Ishikawa (cell line): ENCODE measurements at regions not wholly inside any gene's neighbourhood (a gene's known extent, or its start where the extent isn't known, plus 50 kb on each side); places are given as distances from the start of the nearest gene placed in this dataset.

Experiments used
- CEBPB ChIP-seq: IDR thresholded peaks from 2 replicates; pipeline ENCODE4 v1.6.1; 2012
- CREB1 ChIP-seq: IDR thresholded peaks from 2 replicates; pipeline ENCODE4 v1.6.1; 2012; ENCODE audit warnings: low read depth
- EGR1 ChIP-seq: IDR thresholded peaks from 2 replicates; pipeline ENCODE4 v1.6.1; 2012
- EP300 ChIP-seq: IDR thresholded peaks from 2 replicates; pipeline ENCODE4 v1.6.1; 2012; ENCODE audit warnings: borderline replicate concordance
- NFIC ChIP-seq: IDR thresholded peaks from 2 replicates; pipeline ENCODE4 v1.6.1; 2012
- RAD21 ChIP-seq: IDR thresholded peaks from 2 replicates; pipeline ENCODE4 v1.6.1; 2012; ENCODE audit warnings: low read depth
- TAF1 ChIP-seq: IDR thresholded peaks from 2 replicates; pipeline ENCODE4 v1.6.1; 2012; ENCODE audit warnings: low read depth, mild to moderate bottlenecking
- YY1 ChIP-seq: IDR thresholded peaks from 2 replicates; pipeline ENCODE4 v1.6.1; 2012; ENCODE audit warnings: low read depth
- ZBTB7A ChIP-seq: IDR thresholded peaks from 2 replicates; pipeline ENCODE4 v1.6.1; 2012; ENCODE audit warnings: low read depth
- TF ChIP-seq, protein P1 (sequence below): IDR thresholded peaks from 2 replicates; pipeline ENCODE4 v1.6.1; 2012; ENCODE audit warnings: low read depth, mild to moderate bottlenecking
- TF ChIP-seq, protein P2 (sequence below): IDR thresholded peaks from 2 replicates; pipeline ENCODE4 v1.6.1; 2012
- TF ChIP-seq, protein P3 (sequence below): IDR thresholded peaks from 2 replicates; pipeline ENCODE4 v1.6.1; 2012

DNA sequence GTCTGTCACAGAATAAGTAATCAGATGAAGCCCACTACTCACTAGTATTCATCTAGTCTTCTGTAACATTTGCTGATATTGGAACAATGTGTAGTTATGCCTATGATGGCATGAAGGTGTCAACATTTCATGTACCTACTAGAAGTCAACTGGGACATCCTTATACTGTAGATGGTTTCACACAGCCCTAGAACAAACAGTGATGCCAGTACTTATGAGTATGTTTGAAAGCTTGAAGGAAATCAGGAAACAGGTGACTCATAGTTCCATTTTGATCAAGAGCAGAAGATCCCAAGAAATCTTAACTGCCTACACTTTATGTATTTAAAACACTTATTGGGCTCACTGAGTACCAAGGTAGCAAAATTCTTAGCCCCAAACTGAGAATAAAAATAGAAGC lies 1519.6 kb downstream of the REEP3 start:
- TF ChIP-seq YY1 = no peak
- TF ChIP-seq, protein P1, sequence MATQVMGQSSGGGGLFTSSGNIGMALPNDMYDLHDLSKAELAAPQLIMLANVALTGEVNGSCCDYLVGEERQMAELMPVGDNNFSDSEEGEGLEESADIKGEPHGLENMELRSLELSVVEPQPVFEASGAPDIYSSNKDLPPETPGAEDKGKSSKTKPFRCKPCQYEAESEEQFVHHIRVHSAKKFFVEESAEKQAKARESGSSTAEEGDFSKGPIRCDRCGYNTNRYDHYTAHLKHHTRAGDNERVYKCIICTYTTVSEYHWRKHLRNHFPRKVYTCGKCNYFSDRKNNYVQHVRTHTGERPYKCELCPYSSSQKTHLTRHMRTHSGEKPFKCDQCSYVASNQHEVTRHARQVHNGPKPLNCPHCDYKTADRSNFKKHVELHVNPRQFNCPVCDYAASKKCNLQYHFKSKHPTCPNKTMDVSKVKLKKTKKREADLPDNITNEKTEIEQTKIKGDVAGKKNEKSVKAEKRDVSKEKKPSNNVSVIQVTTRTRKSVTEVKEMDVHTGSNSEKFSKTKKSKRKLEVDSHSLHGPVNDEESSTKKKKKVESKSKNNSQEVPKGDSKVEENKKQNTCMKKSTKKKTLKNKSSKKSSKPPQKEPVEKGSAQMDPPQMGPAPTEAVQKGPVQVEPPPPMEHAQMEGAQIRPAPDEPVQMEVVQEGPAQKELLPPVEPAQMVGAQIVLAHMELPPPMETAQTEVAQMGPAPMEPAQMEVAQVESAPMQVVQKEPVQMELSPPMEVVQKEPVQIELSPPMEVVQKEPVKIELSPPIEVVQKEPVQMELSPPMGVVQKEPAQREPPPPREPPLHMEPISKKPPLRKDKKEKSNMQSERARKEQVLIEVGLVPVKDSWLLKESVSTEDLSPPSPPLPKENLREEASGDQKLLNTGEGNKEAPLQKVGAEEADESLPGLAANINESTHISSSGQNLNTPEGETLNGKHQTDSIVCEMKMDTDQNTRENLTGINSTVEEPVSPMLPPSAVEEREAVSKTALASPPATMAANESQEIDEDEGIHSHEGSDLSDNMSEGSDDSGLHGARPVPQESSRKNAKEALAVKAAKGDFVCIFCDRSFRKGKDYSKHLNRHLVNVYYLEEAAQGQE = no peak
- no peak for TF ChIP-seq CEBPB
- TF ChIP-seq RAD21 = no peak
- no peak for TF ChIP-seq NFIC
- no peak for TF ChIP-seq TAF1
- no peak for TF ChIP-seq ZBTB7A
- no peak for TF ChIP-seq EP300
- TF ChIP-seq, protein P2, sequence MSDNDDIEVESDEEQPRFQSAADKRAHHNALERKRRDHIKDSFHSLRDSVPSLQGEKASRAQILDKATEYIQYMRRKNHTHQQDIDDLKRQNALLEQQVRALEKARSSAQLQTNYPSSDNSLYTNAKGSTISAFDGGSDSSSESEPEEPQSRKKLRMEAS = no peak
- TF ChIP-seq CREB1 = no peak
- TF ChIP-seq EGR1 = no peak
- TF ChIP-seq, protein P3, sequence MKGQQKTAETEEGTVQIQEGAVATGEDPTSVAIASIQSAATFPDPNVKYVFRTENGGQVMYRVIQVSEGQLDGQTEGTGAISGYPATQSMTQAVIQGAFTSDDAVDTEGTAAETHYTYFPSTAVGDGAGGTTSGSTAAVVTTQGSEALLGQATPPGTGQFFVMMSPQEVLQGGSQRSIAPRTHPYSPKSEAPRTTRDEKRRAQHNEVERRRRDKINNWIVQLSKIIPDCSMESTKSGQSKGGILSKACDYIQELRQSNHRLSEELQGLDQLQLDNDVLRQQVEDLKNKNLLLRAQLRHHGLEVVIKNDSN = no peak
